PC-9 (cell line): ENCODE measurements at regions not wholly inside any gene's neighbourhood (a gene's known extent, or its start where the extent isn't known, plus 50 kb on each side); places are given as distances from the start of the nearest gene placed in this dataset.

Experiments used
- BruUV-seq: library from RNA; stranded (reverse); fragments of 400-500 nt; replicated peaks from 2 replicates; lab custom pipeline; 2021; lab: Mats Ljungman, UMichigan
- CTCF ChIA-PET: fragments of 300-600 bp; sonication (Branson Sonifier 250); formaldehyde crosslinking; loops from one replicate; lab custom pipeline; 2022; ENCODE audit warnings: antibody characterized with exemption; lab: Charles Lee
- POLR2A ChIA-PET: fragments of 300-600 bp; sonication (Branson Sonifier 250); formaldehyde crosslinking; loops from one replicate; lab custom pipeline; 2022; ENCODE audit warnings: antibody characterized with exemption; ENCODE audit not compliant: unreplicated experiment; lab: Charles Lee
- DNase-seq, 2 experiments: peaks; one replicate each; pipeline versions ENCODE4 v3.0.0 to v3.0.0-alpha.2; 2015 to 2022; ENCODE audit warnings: mixed read lengths in 1 of 2
- H2AFZ ChIP-seq: fragments of 200-600 bp; sonication (generic); 2 replicates; pipeline ENCODE4 v1.8.1; 2017; ENCODE audit warnings: antibody characterized with exemption
- H3F3A ChIP-seq: fragments of 200-600 bp; sonication (generic); 2 replicates; pipeline ENCODE4 v1.8.1; 2017; ENCODE audit warnings: antibody characterized with exemption, mild to moderate bottlenecking, low read depth; ENCODE audit not compliant: insufficient read depth
- H3K27ac ChIP-seq: fragments of 200-600 bp; sonication (generic); 2 replicates; pipeline ENCODE4 v1.6.1; 2016; ENCODE audit warnings: mixed run types
- H3K27me3 ChIP-seq: fragments of 200-600 bp; sonication (generic); 2 replicates; pipeline ENCODE4 v1.6.1; 2016; ENCODE audit warnings: low read depth, mixed run types; ENCODE audit not compliant: insufficient read depth
- H3K36me3 ChIP-seq: fragments of 200-600 bp; sonication (generic); 2 replicates; pipeline ENCODE4 v1.6.1; 2016; ENCODE audit warnings: low read depth, mixed run types
- H3K4me1 ChIP-seq: fragments of 200-600 bp; sonication (generic); replicated peaks from 2 replicates; pipeline ENCODE4 v1.6.1; 2016; ENCODE audit warnings: mixed run types; ENCODE audit not compliant: insufficient read depth
- H3K4me2 ChIP-seq: fragments of 200-600 bp; sonication (generic); 2 replicates; pipeline ENCODE4 v1.6.1; 2017; ENCODE audit warnings: mixed run types
- H3K4me3 ChIP-seq: fragments of 200-600 bp; sonication (generic); 2 replicates; pipeline ENCODE4 v1.6.1; 2016; ENCODE audit warnings: mixed run types
- H3K79me2 ChIP-seq: fragments of 200-600 bp; sonication (generic); 2 replicates; pipeline ENCODE4 v1.6.1; 2017; ENCODE audit warnings: low read depth, mixed run types
- H3K9me2 ChIP-seq: fragments of 200-600 bp; sonication (generic); 2 replicates; pipeline ENCODE4 v1.8.1; 2017; ENCODE audit warnings: mild to moderate bottlenecking; ENCODE audit not compliant: insufficient read depth
- H3K9me3 ChIP-seq: fragments of 200-600 bp; sonication (generic); 2 replicates; pipeline ENCODE4 v1.8.1; 2016; ENCODE audit warnings: low read depth; ENCODE audit not compliant: insufficient read depth
- H4K20me1 ChIP-seq: fragments of 200-600 bp; sonication (generic); 2 replicates; pipeline ENCODE4 v1.8.1; 2017; ENCODE audit not compliant: insufficient read depth
- CTCF ChIP-seq: fragments of 200-600 bp; sonication (generic); conservative IDR thresholded peaks from 2 replicates; pipeline ENCODE4 v1.6.1; 2017; ENCODE audit warnings: mixed run types, antibody characterized with exemption, mild to moderate bottlenecking, moderate library complexity
- EZH2 ChIP-seq: fragments of 200-600 bp; sonication (generic); IDR thresholded peaks from 2 replicates; pipeline ENCODE4 v1.8.0; 2017; ENCODE audit warnings: antibody characterized with exemption, low read depth
- intact Hi-C: fragments of 100-400 bp; cut with micrococcal nuclease; formaldehyde crosslinking; loops from one replicate; pipeline ENCODE4 v1.10.0; 2022; ENCODE audit not compliant: unreplicated experiment

- Histone ChIP-seq H3K27me3 (no peaks in the 10 kb centered on the region), H3K4me1 (no peaks in the 10 kb centered on the region), H3F3A (no peaks in the 10 kb centered on the region), H3K4me3 (no peak overlapping the region), H2AFZ (no peak overlapping the region), H3K27ac (no peak overlapping the region), H4K20me1 (no peaks in the 10 kb centered on the region), H3K9me2 (no peaks in the 10 kb centered on the region), H3K4me2 (no peak overlapping the region), H3K9me3 (no peaks in the 10 kb centered on the region), H3K79me2 (no peaks in the 10 kb centered on the region), H3K36me3 (no peaks in the 10 kb centered on the region)
- no TSS peak for BruUV-seq
- ChIA-PET CTCF (no interaction called here), POLR2A (no interaction called here)
- TF ChIP-seq EZH2: no peak
- no peak for TF ChIP-seq CTCF
- intact Hi-C loops: no loop called here
- no peak for DNase-seq
Measured at GRCh38 chr5:27511061-27511460, 472.7 kb upstream of the CDH9 start.

- TF ChIP-seq CTCF: no peak
- no peak for TF ChIP-seq EZH2
- Histone ChIP-seq H3K4me2 (no peak overlapping the region), H3F3A (no peaks in the 10 kb centered on the region), H3K4me3 (no peak overlapping the region), H3K9me2 (no peaks in the 10 kb centered on the region), H4K20me1 (no peaks in the 10 kb centered on the region), H3K9me3 (no peaks in the 10 kb centered on the region), H3K79me2 (no peaks in the 10 kb centered on the region), H2AFZ (no peak overlapping the region), H3K36me3 (no peaks in the 10 kb centered on the region), H3K4me1 (no peaks in the 10 kb centered on the region), H3K27me3 (no peaks in the 10 kb centered on the region), H3K27ac (no peak overlapping the region)
- POLR2A ChIA-PET: no interaction called here
- CTCF ChIA-PET: no interaction called here
- BruUV-seq: no TSS peak
- no peak for DNase-seq
- intact Hi-C loops: no loop called here
Measured at GRCh38 chr5:27503813-27504212, 465.4 kb upstream of the CDH9 start.

GRCh38 chr5:27502236-27502635 lies 463.9 kb upstream of the CDH9 start:
- H3K4me1 ChIP-seq: no peaks in the 10 kb centered on the region
- ChIA-PET POLR2A (no interaction called here), CTCF (no interaction called here)
- no peak overlapping the region for H3K27ac ChIP-seq
- H3K79me2 ChIP-seq: no peaks in the 10 kb centered on the region
- DNase-seq: no peak
- no peak overlapping the region for H3K4me2 ChIP-seq
- H3F3A ChIP-seq: no peaks in the 10 kb centered on the region
- H4K20me1 ChIP-seq: no peaks in the 10 kb centered on the region
- no peak for TF ChIP-seq CTCF
- TF ChIP-seq EZH2: no peak
- H3K9me2 ChIP-seq: no peaks in the 10 kb centered on the region
- H3K9me3 ChIP-seq: no peaks in the 10 kb centered on the region
- no peaks in the 10 kb centered on the region for H3K36me3 ChIP-seq
- H3K4me3 ChIP-seq: no peak overlapping the region
- H2AFZ ChIP-seq: no peak overlapping the region
- BruUV-seq: no TSS peak
- H3K27me3 ChIP-seq: no peaks in the 10 kb centered on the region
- intact Hi-C loops: no loop called here
